GM19351 (cell line): ENCODE measurements at regions not wholly inside any gene's neighbourhood (a gene's known extent, or its start where the extent isn't known, plus 50 kb on each side); places are given as distances from the start of the nearest gene placed in this dataset.

Experiments
- ATAC-seq: cut with Tn5 transposase; IDR thresholded peaks from one replicate; pipeline ENCODE4 v1.9.1; 2021; ENCODE audit warnings: mild to moderate bottlenecking, moderate library complexity; ENCODE audit not compliant: unreplicated experiment

DNA sequence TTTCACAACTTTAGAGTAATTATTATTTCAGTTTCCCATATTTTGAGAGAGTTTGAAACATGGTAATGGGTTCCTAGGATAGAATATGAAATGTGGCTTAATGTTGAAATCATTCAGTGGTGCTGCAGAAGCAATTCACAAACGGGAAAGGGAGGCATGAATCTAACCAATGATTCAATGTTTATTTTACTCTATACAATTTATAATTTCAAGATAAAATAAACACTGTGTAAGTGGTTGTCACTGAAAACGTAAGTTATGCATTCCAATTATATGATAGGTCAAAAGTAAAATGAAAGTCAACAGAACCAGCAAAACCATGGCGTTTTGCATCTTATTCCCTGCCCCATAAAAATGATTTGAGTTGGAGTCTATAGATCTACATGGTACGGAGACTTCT is 1207.1 kb upstream of the CDH18 start:
- no peak for ATAC-seq

DNA sequence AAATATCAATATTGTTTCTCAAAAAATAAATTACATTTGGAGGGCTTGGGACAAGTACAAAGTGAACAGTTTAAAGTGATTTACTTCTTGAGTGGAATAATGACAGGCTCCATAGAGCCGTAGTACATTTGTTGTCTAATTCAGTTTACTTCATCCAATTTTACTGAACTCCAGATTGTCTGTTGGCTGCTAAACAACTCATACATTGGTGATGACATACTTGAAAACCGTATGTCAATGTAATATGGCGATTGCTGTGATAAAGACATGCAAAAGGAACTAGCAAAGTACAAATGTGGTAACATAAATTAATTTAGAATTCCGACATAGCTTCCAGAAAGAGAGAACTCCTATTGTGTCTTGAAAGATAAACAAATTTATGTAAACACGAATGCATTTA is 1197.5 kb upstream of the CDH18 start:
- ATAC-seq = no peak

DNA sequence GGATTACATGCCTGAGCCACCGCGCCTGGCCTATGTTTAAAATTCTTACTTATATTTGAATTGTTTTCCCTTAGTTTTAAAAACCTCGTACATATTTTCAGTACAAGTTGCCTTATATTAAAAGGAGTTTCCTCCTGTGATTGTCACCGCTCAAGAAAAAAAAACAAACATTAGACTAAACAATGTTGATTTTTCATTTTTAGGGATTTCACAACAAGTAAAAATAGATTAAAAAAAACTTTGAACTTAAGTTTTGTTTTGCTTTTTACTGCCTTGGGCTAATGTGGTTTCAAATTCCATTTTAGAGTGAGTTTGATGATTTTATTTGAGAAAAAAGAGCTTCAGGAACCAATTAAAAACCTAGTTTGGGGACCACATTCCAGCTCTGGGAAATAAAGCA is 1196.6 kb upstream of the CDH18 start:
- ATAC-seq = no peak

DNA sequence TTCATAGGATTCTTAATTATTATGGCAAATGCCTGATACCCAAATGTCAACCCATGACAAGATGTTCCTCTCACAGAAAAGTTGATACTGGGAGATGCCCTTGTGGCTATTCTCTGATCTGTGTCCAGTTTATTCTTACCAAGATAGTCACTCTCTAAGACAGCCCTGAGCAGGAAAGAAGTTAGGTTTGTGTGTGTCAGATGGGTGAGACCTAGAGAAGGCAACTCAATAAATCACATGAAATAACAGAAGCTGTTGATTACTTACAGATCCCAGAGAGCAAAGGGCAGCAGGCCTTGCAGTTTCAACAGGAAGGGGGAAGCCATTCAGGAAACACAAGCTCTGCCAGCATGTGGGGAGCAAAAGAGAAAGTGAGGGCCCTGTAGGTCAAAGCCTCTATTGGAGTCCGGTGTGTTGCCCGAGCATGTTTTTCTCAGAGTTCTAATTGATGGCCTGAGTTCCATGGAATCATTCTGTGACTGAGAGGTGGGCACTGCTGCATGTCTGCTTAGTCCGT is 1193.7 kb upstream of the CDH18 start:
- no peak for ATAC-seq

DNA sequence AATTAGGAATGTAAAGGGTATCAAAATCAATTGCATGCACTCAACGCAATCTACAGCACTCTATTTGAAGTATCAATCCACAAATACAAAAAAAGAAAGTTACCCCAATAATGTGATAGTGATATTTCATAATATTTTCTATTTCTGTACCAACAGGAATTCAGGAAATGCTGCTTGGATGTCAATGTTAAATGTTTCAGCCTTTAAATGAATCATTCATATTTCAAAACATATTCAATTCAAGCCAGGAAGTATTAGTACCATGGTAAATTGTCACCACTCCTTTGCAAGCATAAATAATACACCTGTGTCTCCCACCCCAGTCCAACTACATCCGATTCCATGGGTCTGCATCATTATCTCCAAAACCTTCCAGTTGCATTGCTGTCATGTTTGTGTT is 1185.5 kb upstream of the CDH18 start:
- no peak for ATAC-seq

DNA sequence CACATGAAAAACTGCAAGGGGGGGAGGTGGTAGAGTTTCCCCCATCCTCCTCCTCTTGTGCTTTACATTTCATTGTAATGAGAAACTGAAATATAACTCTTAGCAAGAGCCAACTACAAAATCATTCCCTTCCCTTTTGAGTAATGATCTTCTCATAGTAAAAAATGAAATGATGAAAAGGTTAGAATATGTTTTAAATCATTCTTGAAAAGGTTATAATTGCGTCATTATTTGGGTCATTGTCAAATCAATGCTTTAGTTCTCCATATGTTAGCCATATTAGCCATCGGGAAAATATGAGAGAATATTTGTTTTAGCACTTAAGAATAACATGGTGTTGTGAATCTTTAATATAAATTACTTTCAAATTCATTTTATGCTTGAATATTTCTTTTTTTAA is 1185.0 kb upstream of the CDH18 start:
- no peak for ATAC-seq

DNA sequence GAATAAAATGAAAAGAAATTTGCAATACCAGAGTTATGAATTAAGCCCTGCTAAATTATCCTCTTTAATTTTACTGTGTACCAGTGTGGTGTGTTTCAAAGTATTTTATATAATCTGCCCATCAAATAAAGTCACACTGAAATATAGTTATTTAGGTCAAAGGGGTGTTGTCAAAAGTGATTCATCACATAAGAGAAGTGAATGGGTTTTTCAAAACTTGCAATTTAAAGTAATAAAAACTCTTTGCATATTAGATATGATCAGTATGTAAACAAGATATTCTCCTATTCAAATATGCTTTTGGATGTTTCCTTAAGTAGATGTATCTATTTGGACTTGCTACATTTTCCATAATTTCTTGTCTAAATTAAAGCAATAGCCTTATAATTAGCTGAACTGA is 1183.0 kb upstream of the CDH18 start:
- ATAC-seq = no peak

DNA sequence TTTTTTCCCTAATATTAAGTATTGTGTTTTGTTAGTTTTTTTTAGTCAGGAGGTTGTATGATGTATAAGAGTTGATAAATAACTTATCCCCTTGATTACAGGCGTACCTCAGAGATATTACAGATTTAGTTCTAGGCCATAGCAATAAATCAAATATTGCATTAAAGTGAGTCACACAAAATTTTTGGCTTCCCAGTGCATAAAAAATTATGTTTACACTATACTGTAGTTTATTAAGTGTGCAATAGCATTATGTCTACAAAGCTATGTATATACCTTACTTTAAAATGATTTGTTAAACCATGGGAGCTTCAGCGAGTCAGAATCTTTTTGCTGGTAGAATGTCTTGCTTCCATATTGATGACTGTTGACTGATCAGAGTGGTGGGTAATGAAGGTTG is 1180.6 kb upstream of the CDH18 start:
- ATAC-seq = no peak

DNA sequence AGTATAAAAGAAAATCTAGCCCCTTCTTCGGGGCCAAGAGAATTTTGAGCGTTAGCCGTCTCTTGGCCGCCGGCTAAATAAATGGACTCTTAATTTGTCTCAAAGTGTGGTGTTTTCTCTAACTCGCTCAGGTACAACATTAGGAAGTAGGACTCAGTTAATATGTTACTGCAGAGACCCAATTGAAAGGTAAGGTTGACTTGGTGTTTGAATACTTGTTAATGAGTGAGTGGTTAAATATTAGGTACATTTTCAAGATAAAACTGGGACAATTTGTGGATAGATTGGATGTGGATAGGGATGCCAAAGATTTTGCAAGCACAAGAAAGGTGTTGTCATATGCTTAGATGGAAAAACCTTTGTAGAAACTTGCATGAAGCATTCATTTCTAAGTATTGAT is 1177.3 kb upstream of the CDH18 start:
- no peak for ATAC-seq

DNA sequence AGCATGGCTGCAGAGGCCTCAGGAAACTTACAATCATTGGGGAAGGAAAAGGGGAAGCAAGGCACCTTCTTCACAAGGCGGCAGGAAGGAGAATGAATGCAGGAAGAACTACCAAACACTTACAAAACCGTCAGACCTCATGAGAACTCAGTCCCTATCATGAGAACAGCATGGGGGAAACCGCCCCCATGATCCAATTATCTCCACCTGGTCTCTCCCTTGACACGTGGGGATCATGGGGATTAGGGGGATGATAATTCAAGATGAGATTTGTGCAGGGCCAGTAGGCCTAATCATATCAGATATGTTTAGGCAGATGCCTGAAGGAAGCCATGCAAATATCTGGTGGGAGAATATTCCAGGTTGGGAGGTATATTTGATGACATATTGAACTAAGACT is 1176.4 kb upstream of the CDH18 start:
- ATAC-seq = no peak

DNA sequence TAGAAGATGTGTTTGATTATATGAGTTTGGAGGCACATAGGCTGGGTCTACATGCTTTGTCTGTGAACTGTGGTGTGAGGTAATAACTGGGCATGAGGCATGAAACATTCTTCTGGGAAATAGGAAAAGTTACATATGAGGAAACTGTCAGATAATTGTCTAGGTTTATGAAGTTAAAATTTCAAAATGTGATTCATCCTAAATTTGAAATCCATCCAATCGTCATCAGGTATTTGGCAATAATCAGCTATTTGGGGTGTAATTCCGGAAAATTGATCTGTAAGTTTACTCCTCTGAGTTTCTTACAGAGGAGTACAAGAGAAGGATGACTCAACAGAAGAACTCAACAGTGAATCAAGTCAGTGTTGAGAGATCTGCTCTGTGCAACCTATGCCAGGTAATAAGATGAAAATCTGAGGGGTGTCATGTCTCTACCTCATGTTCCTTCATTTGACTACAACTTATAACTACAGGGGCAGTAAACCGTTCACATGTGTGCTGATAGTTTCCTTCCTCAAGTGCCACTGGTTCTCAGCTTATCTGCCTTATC is 1171.6 kb upstream of the CDH18 start:
- ATAC-seq = no peak

DNA sequence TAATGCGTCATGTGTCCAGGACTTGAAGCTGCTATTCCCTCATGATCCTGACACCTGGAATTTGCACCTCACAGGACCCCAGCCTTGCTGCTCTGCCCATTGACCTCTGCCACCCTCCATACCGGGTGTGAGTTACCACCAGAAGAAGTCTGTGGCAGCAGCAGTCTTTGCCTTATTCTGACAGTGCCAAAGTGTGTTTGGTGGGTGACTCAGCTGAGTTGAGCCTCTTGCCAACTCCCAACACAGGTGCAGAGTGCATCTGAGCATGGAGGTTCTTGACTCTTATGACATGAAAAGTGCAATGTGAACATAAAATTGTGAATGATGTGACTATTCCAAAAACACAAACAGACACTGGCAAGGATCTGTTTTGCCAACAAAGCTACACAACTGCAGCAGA is 1166.5 kb upstream of the CDH18 start:
- no peak for ATAC-seq

DNA sequence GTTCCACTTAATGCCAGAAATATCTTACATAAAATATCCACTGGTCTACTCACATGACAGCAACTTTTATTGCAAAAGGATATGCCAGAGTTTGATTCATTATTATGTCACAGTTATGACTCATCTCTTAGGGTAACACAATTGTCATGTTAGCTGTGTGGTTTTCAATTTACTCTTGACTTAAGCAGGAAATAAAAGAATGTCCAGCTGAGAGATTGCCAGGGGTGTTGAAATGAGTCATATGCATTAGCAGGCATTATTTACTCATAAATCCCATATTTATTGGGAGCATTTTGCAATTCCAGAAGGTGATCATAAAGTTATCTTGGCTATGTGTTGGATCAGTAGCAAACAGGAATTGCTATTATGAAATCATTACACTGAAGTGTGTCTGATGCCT is 1164.6 kb upstream of the CDH18 start:
- no peak for ATAC-seq

DNA sequence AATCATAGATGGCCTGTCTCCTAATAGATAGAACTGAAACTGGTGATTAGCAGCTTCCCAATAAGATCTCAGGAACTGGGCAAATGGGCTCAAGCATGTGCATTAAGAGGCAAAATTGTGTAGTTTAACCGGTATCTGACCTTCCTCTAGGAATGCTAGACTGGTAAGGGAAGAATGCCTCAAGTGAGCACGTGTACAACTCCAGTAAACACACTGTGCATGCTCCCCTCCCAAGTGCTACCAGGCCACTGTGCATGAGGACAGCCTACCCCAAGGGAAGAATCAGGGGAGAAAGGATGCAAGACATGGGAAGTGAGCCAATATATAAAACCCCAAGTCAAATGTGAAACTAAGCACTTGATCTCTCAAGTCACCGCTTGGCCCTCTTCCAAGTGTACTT is 1157.4 kb upstream of the CDH18 start:
- ATAC-seq = no peak

DNA sequence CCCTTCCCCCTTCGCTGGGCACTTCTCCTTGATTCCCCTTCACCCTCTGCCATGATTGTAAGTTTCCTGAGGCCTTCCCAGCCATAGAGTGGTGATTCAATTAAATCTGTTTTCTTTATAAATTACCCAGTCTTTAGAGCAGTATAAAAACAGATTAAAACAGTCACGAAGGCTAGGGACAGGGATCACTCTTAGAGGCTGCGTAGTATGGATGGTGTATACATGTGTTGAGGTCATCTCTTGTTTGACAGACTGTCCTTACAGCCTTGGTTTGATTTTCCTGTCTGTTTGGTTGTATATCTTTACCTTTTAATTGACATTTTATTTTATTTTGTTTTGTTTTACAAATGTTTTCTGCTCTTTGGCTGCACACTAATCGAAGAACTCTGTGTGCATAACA is 1155.7 kb upstream of the CDH18 start:
- ATAC-seq = no peak

DNA sequence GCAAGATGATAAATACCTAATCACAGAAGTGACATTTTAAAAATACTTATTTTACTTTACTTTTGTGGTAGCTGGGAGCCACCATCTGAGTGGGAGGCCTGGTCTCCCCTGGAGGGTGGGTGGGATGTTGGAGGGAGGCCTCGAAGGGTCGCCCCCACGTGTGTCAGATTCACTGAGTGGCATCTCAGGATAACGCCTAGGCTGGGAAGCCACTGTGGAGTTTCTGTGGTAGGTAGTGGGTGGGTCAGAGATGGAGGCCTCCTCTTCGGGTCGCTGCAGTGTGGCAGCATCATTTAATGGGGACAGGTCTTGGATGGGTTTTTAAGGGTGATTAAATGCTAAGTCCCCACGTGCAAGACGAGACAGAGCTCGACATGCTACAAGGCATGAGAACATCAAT is 1154.8 kb upstream of the CDH18 start:
- ATAC-seq = no peak

DNA sequence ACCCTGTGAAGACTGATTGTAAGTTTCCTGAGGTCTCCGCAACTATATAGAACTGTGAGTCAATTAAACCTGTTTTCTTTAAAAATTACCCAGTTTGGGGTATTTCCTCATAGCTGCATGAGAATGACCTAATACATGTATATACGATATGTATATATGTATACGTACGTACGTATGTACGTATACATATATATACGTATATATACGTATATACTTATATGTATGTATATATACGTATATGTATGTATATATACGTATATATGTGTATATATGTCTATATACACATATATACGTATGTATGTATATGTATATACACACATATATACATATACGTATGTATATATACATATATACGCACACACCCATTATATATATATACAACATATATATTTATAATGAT is 1153.0 kb upstream of the CDH18 start:
- no peak for ATAC-seq

DNA sequence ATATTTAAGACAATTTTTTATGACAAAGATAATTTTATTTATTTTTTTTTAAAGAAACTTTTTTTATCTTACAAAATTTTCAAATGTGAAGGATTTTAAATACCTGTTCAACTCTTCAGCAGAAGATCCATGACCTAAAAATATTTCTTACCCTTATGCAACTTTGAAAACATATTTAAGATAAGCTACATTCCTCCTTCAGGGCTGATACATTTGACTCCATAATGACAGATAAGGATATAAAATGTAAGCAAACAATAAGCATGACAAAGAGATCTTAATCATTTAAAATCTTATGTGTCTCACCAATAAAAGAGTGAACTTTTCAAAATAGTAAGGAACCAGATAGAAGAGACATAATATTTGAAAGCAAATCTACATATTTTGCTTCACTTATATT is 1138.2 kb upstream of the CDH18 start:
- no peak for ATAC-seq

DNA sequence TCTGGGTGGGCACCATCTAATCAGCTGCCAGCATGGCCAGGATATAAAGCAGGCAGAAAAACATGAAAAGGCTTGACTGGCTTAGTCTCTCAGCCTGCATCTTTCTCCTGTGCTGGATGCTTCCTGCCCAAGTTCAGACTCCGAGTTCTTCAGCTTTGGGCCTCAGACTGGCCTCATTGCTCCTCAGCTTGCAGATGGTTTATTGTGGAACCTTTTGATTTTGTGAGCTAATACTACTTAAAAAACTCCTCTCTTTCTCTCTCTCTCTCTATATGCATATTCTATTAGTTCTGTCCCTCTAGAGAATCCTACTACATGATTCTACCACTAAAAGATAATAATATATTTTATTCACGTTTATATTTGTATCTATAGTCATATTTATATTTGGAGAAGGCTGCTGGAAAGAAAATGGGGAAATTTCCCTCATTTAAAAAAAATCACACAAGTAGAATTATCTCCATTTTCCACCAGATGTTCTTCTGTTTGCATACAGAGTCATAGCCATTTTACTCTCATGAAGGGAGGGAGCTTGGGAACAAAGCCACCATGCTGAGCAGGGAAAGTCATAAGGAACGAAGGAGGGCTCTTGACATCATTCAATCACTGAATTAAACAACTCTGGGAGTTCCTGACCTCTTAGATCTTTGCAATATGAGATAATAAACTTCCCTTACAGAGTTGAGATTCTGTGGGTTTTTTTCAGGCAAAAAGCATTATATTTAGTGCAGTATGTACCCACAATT is 1137.4 kb upstream of the CDH18 start:
- no peak for ATAC-seq

DNA sequence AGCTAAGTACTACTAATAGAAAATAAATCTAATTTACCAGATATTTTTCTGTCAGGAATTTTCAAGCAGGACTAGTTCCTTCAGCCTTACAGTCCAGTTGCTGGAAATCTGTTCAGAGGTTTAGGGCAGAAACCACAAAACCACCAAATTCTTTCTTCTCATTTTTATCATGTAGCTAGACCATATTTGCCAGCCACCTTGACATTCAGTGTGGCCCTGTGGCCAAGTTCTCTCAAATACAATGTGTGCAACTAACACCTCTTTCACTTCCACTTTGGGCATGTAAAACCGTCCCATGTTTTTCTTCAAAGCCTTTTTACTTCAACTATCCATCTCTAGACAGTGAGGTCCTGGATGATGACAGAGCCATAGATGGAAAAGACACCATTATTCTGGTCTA is 1133.2 kb upstream of the CDH18 start:
- no peak for ATAC-seq

DNA sequence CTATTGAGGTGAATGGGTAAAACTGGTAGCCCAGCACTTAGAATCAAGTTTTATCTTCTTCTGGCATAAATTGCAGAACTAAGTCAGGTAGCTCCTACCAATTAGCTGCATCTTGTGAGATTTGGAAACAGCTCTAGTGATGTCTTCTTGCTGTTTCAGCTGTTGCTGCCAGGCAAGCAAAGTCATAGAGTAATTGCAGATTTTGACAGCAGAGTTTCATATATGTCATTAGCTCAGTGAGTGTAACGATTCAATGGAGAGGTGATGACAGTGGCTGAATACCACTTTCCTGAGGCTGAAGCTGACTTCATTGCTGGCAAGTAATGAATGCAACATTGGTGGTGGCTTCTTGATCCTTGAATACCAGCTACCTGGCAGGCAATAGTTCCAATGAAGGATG is 1109.7 kb upstream of the CDH18 start:
- no peak for ATAC-seq

DNA sequence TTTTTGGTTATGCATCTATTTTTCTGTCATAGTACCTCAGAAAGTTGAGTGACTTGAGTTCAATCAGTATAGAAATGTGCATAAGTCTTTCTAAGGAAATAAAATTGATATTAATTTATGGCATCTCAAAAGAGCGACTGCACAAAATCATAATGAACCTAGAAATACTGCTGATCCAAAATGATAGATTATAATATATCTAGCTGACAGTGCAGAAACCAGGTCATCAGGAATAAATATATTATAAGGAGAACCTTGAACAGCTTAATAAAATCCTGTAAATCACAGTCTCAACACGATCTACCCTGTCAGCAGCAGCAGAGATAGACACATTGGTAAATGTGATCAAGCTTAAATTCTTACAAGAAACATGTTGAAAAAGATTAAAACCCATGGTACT is 1106.6 kb upstream of the CDH18 start:
- ATAC-seq = no peak

DNA sequence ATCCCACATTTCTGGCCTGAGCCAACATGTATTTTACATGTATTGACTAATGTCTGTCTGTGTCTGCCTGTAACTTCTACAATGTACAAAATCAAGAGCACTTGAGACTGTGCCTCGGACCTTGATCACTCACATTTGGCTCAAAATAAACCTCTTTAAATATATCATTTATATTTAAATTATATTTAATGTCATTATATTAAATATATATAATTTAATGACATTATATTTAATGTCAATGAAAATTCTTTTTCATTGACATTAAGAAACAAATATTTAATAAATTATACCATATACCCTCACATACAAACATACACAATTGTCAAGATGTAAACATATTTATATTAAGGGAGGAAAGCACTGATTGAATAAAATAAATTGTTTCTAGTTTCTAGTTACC is 1099.8 kb upstream of the CDH18 start:
- no peak for ATAC-seq
